ENCODE measurements at regions not wholly inside any gene's neighbourhood (a gene's known extent, or its start where the extent isn't known, plus 50 kb on each side); places are given as distances from the start of the nearest gene placed in this dataset.

- no peaks in the 10 kb centered on the region for H3K79me2 ChIP-seq (ENCODE audit: insufficient read depth, low read length)
- no peak overlapping the region for H3K4me2 ChIP-seq (ENCODE audit: insufficient read depth, low read length)
- H3K27ac ChIP-seq (ENCODE audit: low read length): no peak overlapping the region
- ATAC-seq (ENCODE audit: insufficient read depth, low read depth) (no peak), DNase-seq (no peak)
- peaks cover 10% of the 10 kb centered on the region for H3K27me3 ChIP-seq (ENCODE audit: insufficient read depth, low read length, poor library complexity)
- no peak overlapping the region for H3K9ac ChIP-seq (ENCODE audit: low read depth, low read length)
- no peak overlapping the region for H3K4me3 ChIP-seq (ENCODE audit: low read depth in 1 of 2, low read length in 2 of 2)
- H4K20me1 ChIP-seq (ENCODE audit: insufficient read depth, low read length): no peaks in the 10 kb centered on the region
- no peaks in the 10 kb centered on the region for H3K9me3 ChIP-seq (ENCODE audit: insufficient read depth, low read length, severe bottlenecking)
- no peak for TF ChIP-seq EZH2 (IDR thresholded peaks at IDR 0.05; ENCODE audit: borderline replicate concordance, low read depth, low read length, severe bottlenecking)
- no peak for TF ChIP-seq CTCF (IDR thresholded peaks at IDR 0.05; ENCODE audit: borderline replicate concordance, extremely low read depth, low read length, poor library complexity, severe bottlenecking)
- H3K36me3 ChIP-seq (ENCODE audit: insufficient read depth, low read length): no peaks in the 10 kb centered on the region
- no peaks in the 10 kb centered on the region for H3K4me1 ChIP-seq (ENCODE audit: insufficient read depth, low read length)
- H2AFZ ChIP-seq (ENCODE audit: low read depth, low read length): no peak overlapping the region
These were observed 103.0 kb upstream of the FOXQ1 start for GRCh38 chr6:1208876-1209275.

GRCh38 chr6:1203546-1203945 lies 108.4 kb upstream of the FOXQ1 start:
- Histone ChIP-seq H2AFZ (ENCODE audit: low read depth, low read length) (no peak overlapping the region), H3K79me2 (ENCODE audit: insufficient read depth, low read length) (no peaks in the 10 kb centered on the region), H3K4me2 (ENCODE audit: insufficient read depth, low read length) (no peak overlapping the region), H3K4me3 (ENCODE audit: low read depth in 1 of 2, low read length in 2 of 2) (no peak overlapping the region), H3K36me3 (ENCODE audit: insufficient read depth, low read length) (no peaks in the 10 kb centered on the region), H3K9me3 (ENCODE audit: insufficient read depth, low read length, severe bottlenecking) (no peaks in the 10 kb centered on the region), H3K27ac (ENCODE audit: low read length) (no peak overlapping the region), H3K9ac (ENCODE audit: low read depth, low read length) (no peak overlapping the region), H3K4me1 (ENCODE audit: insufficient read depth, low read length) (no peaks in the 10 kb centered on the region), H4K20me1 (ENCODE audit: insufficient read depth, low read length) (no peaks in the 10 kb centered on the region), H3K27me3 (ENCODE audit: insufficient read depth, low read length, poor library complexity) (peaks cover 8% of the 10 kb centered on the region)
- TF ChIP-seq CTCF (IDR thresholded peaks at IDR 0.05; ENCODE audit: borderline replicate concordance, extremely low read depth, low read length, poor library complexity, severe bottlenecking): no peak
- TF ChIP-seq EZH2 (IDR thresholded peaks at IDR 0.05; ENCODE audit: borderline replicate concordance, low read depth, low read length, severe bottlenecking): no peak
- DNase-seq (no peak), ATAC-seq (ENCODE audit: insufficient read depth, low read depth) (no peak)

DNA sequence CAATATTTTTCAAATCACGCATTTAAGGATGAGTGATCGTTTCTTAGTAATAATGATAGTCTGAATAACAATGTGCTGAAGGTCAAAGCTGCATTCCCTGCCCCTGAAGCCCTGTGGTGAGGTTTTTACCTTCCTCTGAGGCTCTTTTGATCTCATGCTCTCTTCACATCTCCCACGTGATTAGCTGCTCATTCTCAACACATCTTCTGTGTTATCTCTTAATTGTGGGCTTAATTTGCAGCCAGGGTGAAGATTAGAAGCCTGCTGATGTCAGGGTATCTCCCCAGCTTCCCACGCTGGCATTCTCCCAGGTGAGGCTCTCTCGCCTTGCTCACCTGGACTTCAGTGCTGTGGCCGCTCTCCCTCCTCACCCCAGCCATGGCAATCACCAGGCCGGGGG lies 109.7 kb upstream of the FOXQ1 start:
- no peaks in the 10 kb centered on the region for H3K4me1 ChIP-seq (ENCODE audit: insufficient read depth, low read length)
- no peak overlapping the region for H3K27ac ChIP-seq (ENCODE audit: low read length)
- H3K9me3 ChIP-seq (ENCODE audit: insufficient read depth, low read length, severe bottlenecking): no peaks in the 10 kb centered on the region
- H4K20me1 ChIP-seq (ENCODE audit: insufficient read depth, low read length): no peaks in the 10 kb centered on the region
- H3K79me2 ChIP-seq (ENCODE audit: insufficient read depth, low read length): no peaks in the 10 kb centered on the region
- H3K36me3 ChIP-seq (ENCODE audit: insufficient read depth, low read length): no peaks in the 10 kb centered on the region
- H3K27me3 ChIP-seq (ENCODE audit: insufficient read depth, low read length, poor library complexity): peaks cover 8% of the 10 kb centered on the region
- H3K4me2 ChIP-seq (ENCODE audit: insufficient read depth, low read length): no peak overlapping the region
- H3K4me3 ChIP-seq (ENCODE audit: low read depth in 1 of 2, low read length in 2 of 2): no peak overlapping the region
- DNase-seq (no peak), ATAC-seq (ENCODE audit: insufficient read depth, low read depth) (peak; percentile 66)
- no peak overlapping the region for H2AFZ ChIP-seq (ENCODE audit: low read depth, low read length)
- no peak overlapping the region for H3K9ac ChIP-seq (ENCODE audit: low read depth, low read length)
- TF ChIP-seq CTCF (IDR thresholded peaks at IDR 0.05; ENCODE audit: borderline replicate concordance, extremely low read depth, low read length, poor library complexity, severe bottlenecking) (no peak), EZH2 (IDR thresholded peaks at IDR 0.05; ENCODE audit: borderline replicate concordance, low read depth, low read length, severe bottlenecking) (no peak)

All from DND-41 (cell line).